Adipocyte (in vitro differentiated cells): ENCODE measurements at regions not wholly inside any gene's neighbourhood (a gene's known extent, or its start where the extent isn't known, plus 50 kb on each side); places are given as distances from the start of the nearest gene placed in this dataset.
"Not testable (repeated sequence)": the region's sequence is repeated elsewhere in the genome, so short reads cannot be mapped to it uniquely, and the experiment has no call there.

ENCODE experiments used
- DNase-seq: peaks from one replicate; pipeline ENCODE4 v3.0.0-alpha.2; 2015; ENCODE audit warnings: low read depth
- H3K27me3 ChIP-seq: replicated peaks from 2 replicates; pipeline ENCODE4 v1.7.0; 2013; ENCODE audit warnings: mild to moderate bottlenecking, low read length, moderate library complexity; ENCODE audit not compliant: control insufficient read depth, insufficient read depth
- H3K36me3 ChIP-seq: 2 replicates; pipeline ENCODE4 v1.7.0; 2013; ENCODE audit warnings: low read length, mild to moderate bottlenecking, moderate library complexity; ENCODE audit not compliant: control insufficient read depth, insufficient read depth, severe bottlenecking
- H3K4me1 ChIP-seq: 2 replicates; pipeline ENCODE4 v1.7.0; 2013; ENCODE audit warnings: mild to moderate bottlenecking, low read length, moderate library complexity; ENCODE audit not compliant: control insufficient read depth, insufficient read depth
- H3K4me3 ChIP-seq: 2 replicates; pipeline ENCODE4 v1.7.0; 2013; ENCODE audit warnings: mild to moderate bottlenecking, low read length, moderate library complexity
- H3K9ac ChIP-seq: 2 replicates; pipeline ENCODE4 v1.7.0; 2013; ENCODE audit warnings: mild to moderate bottlenecking, low read length, moderate library complexity
- H3K9me3 ChIP-seq: 2 replicates; pipeline ENCODE4 v1.7.0; 2013; ENCODE audit warnings: mild to moderate bottlenecking, low read length, moderate library complexity; ENCODE audit not compliant: control insufficient read depth

DNA sequence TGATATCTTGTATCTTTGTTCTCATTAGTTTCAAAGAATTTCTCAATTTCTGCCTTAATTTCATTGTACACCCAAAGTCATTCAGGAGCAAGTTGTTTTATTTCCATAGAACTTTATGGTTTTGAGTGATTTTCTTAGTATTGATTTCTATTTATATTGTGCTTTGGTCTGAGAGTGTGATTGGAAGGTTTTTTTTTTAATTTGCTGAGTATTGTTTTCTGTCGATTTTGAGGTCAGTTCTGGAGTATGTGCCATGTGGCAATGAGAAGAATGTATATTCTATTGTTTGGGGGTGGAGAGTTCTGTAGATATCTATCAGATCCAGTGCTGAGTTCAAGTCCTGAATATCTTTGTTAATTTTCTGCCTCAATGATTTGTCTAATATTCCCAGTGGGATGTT, 138.4 kb downstream of the MOBP start:
- Histone ChIP-seq H3K9me3 (peaks cover 3% of the 10 kb centered on the region), H3K4me3 (no peak overlapping the region), H3K36me3 (no peaks in the 10 kb centered on the region), H3K4me1 (no peaks in the 10 kb centered on the region), H3K27me3 (no peaks in the 10 kb centered on the region), H3K9ac (no peak overlapping the region)
- no peak for DNase-seq

DNA sequence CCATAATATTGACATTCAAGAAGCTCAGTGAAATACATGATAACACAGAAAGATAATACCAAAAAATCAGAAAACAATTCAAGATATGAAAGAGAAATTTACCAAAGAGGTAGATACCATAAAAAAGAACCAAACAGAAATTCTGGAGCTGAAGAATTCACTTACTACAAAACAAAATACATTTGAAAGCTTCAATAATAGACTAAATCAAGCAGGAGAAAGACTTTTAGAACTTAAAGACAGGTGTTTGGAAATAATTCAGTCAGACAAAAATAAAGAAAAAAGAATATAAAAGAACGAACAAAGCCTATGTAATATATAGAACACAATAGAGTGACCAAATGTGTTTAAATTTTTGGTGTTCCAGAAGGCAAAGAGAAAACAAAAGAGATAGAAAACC, 158.7 kb downstream of the MOBP start:
- Histone ChIP-seq H3K27me3 (no peaks in the 10 kb centered on the region), H3K36me3 (no peaks in the 10 kb centered on the region), H3K9ac (no peak overlapping the region), H3K4me3 (no peak overlapping the region), H3K4me1 (no peaks in the 10 kb centered on the region), H3K9me3 (peaks cover 19% of the 10 kb centered on the region)
- no peak for DNase-seq

DNA sequence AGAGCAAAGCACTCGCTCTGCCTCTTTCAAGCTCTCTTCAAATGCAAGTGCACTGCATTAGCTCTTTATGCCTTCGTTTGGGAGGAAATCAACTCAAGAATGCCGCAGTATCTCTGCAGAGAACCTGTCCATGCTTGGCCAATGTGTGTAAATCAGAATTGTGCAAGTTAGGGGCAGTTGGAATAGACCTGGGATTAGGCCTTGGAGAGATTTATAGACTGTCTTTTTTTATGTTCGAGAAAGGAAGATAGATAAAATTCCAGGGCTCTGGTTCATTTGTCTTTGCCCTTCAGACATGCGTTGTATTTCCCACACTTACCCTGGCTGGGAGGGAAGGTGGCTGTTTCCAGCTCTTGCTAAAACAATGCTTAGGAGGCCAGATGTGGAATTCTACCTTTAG, 163.7 kb downstream of the MOBP start:
- H3K4me3 ChIP-seq = no peak overlapping the region

DNA sequence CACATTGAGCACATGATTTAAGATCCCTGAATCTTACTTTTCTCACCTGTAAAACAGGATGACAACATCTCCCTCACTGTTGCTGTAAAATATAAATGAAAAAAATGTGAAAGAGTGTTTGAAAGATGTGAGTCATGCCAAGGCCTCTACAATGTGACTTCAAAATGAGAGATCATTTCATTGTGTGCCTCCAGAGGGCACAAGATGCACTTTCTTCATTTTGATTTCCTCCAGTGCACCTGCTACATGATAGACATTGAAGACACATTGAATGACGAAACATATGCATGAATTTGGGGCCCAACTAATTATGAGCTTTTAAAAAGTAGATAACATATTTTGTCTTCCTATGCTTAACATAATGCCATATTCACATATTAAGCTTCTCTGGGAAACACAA, 170.3 kb downstream of the MOBP start:
- DNase-seq = peak; percentile 32
- no peaks in the 10 kb centered on the region for H3K36me3 ChIP-seq
- H3K9me3 ChIP-seq = no peaks in the 10 kb centered on the region
- no peaks in the 10 kb centered on the region for H3K27me3 ChIP-seq
- H3K9ac ChIP-seq = no peak overlapping the region
- peaks cover 16% of the 10 kb centered on the region for H3K4me1 ChIP-seq
- H3K4me3 ChIP-seq = no peak overlapping the region

More for the DNA sequence above, 163.7 kb downstream of the MOBP start:
- Histone ChIP-seq H3K9ac (no peak overlapping the region), H3K4me1 (no peaks in the 10 kb centered on the region), H3K36me3 (no peaks in the 10 kb centered on the region), H3K27me3 (no peaks in the 10 kb centered on the region), H3K9me3 (peaks cover 9% of the 10 kb centered on the region)
- no peak for DNase-seq

DNA sequence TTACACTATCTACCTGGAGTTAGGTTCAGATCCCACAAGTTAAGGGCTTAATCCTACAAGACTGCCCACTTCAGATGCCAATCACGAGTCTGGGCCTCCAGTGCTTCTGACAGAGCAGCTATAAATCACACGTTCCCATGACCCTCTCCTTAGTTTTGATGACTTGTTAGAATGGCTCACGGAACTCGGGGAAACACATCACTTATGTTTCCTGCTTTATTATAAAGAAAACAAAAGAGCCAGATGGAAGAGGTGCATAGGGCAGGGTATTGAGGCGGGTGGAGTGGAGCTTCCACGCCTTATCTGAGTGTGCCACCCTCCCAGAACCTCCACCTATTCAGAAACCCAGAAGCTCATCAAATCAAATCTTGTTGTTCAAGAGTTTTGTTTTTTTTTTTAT, 170.8 kb downstream of the MOBP start:
- no peaks in the 10 kb centered on the region for H3K27me3 ChIP-seq
- DNase-seq = no peak
- no peaks in the 10 kb centered on the region for H3K9me3 ChIP-seq
- peaks cover 16% of the 10 kb centered on the region for H3K4me1 ChIP-seq
- no peaks in the 10 kb centered on the region for H3K36me3 ChIP-seq
- no peak overlapping the region for H3K9ac ChIP-seq
- no peak overlapping the region for H3K4me3 ChIP-seq

DNA sequence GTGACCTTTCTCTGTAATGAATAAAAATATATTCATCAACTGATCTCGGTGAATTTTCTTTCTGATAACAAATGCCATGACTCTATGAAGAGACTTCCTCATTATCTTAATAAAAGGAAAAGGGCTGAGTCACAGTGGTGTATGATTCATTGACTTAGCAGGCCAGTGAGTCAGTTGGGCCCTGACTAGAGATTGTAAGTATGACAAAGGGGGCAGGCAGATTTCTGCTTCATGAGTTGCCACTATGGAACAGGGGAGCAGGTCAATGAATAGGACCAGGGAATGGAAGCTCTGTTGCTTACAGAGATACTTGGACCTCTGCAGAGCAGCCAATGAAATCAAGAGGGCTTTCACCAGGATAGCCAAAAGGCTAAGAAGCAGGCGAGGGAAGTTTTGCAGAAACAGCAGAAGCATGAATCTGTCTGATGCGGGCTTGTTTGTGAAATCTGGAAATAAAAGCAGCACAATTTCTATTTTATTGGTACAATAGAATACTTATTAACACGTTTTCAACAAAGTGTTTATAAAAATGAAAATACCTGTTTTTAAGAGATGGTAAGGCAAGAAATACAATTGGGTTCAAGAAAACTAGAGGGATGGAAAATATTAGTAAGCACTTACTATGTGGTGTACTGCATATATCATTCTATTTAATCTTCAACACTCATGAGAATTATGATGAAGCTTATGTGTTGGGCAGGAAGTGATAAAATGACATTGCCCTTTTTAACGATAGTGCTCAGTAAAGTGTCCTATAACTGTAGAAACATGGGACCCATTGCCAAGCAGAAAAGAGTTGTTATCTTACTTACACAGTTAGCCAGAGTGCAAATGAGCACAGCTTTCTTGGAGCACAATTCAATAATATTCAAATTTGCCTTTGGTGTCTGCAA, 169.8 kb upstream of the MYRIP start:
- peak overlapping the region; percentile 53 for H3K4me3 ChIP-seq
- H3K9me3 ChIP-seq = no peaks in the 10 kb centered on the region
- no peaks in the 10 kb centered on the region for H3K36me3 ChIP-seq
- no peaks in the 10 kb centered on the region for H3K27me3 ChIP-seq
- peak; percentile 94 for DNase-seq
- peak overlapping the region; percentile 45 for H3K9ac ChIP-seq
- peaks cover 23% of the 10 kb centered on the region for H3K4me1 ChIP-seq

DNA sequence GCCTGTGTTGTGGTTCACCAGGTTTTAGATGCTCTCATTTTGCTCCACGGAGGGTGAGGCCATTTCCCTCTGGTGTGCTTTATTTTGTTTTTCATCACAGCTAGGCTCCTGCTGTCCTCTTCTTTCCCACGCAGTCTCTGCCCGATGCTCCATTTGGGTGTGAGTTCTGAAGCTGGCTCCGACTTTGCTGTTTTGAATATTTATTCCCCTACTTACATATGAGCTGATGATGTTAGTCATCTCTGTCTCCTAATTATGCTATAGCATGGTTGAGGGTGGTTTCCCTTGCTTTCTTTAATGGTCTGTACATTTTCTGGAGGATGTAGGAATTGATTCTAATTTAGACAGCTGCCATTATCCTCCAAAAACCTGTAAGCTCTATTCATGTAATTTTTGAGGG, 168.1 kb upstream of the MYRIP start:
- Histone ChIP-seq H3K9me3 (no peaks in the 10 kb centered on the region), H3K4me3 (no peak overlapping the region), H3K27me3 (no peaks in the 10 kb centered on the region), H3K36me3 (no peaks in the 10 kb centered on the region), H3K4me1 (peaks cover 23% of the 10 kb centered on the region), H3K9ac (no peak overlapping the region)
- DNase-seq = no peak

DNA sequence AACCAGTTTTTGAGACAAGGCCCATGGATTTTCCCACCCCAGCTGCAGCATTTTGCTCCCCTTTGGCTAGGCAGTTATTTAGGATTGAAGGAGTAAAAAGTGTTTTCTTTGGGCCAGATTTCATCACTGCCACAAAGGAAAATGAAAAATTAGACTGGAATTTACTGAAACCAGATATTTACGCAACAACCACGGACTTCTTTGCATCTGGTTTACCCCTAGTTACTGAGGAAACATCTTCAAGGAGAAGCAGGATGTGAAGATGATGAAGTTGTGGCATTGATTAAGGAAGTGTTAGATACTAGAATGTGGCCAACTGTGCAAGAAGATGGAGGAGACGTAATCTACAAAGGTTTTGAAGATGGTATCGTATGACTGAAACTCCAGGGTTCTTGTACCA, 165.2 kb upstream of the MYRIP start:
- peak; percentile 83 for DNase-seq
- no peak overlapping the region for H3K9ac ChIP-seq
- no peaks in the 10 kb centered on the region for H3K27me3 ChIP-seq
- H3K36me3 ChIP-seq = no peaks in the 10 kb centered on the region
- H3K4me1 ChIP-seq = peaks cover 16% of the 10 kb centered on the region
- H3K9me3 ChIP-seq = no peaks in the 10 kb centered on the region
- no peak overlapping the region for H3K4me3 ChIP-seq

DNA sequence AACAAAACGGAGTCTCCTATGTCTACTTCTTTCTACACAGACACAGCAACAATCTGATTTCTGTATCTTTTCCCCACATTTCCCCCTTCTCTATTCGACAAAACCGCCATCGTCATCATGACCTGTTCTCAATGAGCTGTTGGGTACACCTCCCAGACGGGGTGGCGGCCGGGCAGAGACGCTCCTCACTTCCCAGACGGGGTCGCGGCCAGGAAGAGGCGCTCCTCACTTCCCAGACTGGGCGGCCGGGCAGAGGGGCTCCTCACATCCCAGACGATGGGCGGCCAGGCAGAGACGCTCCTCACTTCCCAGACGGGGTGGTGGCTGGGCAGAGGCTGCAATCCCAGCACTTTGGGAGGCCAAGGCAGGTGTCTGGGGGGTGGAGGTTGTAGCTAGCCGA, 158.2 kb upstream of the MYRIP start:
- DNase-seq, H3K27me3 ChIP-seq, H3K9ac ChIP-seq, H3K9me3 ChIP-seq, H3K36me3 ChIP-seq, H3K4me1 ChIP-seq, H3K4me3 ChIP-seq: not testable (repeated sequence)

DNA sequence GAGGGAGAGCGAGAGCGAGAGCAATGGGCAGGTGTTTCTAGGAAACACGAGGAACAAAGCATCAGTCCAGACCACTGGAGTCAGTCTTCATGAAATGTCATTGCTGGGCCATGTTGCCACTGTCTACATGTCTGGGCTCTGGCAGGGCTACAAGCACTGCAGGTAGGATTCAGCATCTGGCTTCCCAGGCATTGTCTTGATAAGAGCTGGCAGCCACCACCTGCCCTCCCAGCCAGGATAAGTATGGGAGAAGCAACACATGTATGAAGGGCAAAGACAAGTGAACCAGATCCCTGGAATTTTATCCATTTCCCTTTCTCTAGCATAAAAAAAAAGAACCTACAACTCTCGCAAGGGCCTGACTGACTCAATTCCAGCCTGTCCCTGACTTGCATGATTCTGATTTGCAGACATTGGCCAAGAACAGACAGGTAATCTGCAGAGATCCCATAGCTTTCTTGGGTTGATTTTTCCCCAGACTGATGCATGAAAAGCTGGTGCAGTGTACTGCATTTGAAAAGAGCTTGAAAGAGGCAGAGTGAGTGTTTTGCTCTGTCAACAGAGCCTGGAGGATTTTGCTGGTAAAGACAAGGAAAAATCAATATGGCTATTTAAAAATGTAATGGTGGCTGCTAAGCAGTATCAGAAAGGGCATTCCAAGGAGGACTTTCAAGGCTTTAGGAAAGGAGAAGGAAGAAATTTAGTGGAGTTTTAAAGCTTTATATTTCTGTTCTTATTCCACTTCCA, 157.2 kb upstream of the MYRIP start:
- Histone ChIP-seq H3K36me3 (no peaks in the 10 kb centered on the region), H3K4me3 (no peak overlapping the region), H3K4me1 (no peaks in the 10 kb centered on the region), H3K9me3 (no peaks in the 10 kb centered on the region), H3K27me3 (no peaks in the 10 kb centered on the region), H3K9ac (no peak overlapping the region)
- DNase-seq = no peak

DNA sequence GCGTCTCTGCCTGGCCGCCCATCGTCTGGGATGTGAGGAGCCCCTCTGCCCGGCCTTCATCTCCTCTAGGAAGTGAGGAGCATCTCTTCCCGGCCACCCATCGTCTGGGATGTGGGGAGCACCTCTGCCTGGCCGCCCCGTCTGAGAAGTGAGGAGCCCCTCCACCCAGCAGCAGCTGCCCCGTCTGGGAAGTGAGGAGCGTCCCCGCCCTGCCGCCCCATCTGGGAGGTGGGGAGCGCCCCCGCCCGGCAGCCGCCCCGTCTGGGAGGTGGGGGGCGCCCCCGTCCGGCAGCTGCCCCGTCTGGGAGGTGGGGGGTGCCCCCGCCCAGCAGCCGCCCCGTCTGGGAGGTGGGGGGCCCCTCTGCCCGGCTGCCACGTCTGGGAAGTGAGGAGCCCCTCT, 153.7 kb upstream of the MYRIP start:
- H3K27me3 ChIP-seq, H3K9ac ChIP-seq, H3K36me3 ChIP-seq, H3K4me3 ChIP-seq, H3K4me1 ChIP-seq, DNase-seq, H3K9me3 ChIP-seq: not testable (repeated sequence)
